ENCODE measurements at regions not wholly inside any gene's neighbourhood (a gene's known extent, or its start where the extent isn't known, plus 50 kb on each side); places are given as distances from the start of the nearest gene placed in this dataset.

DNA sequence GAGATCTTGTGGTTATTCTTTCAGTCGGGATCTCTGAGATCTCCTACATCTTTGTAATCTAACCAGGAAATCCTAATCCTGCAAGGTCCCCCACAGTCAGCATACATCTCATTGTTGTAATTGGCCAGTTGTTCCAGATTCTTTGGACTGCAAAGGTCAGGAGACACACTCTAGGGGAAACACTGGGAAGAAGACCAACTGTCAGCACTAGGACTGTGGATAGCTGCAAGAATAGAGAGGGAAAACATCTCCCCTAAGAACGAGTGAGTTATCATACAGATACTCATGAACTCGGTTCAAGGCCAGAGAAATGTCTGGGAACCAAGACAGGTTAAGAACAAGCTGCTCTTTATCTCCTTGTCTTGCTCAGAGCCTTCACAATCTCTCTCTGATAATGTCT, 217.9 kb upstream of the TMPO start:
- no peak overlapping the region for H3K27ac ChIP-seq (ENCODE audit: low read depth, low read length)

GRCh38 chr12:98308141-98308540, 207.2 kb upstream of the TMPO start:
- Histone ChIP-seq H3K4me1 (ENCODE audit: control insufficient read depth, insufficient read depth, low read length) (0 out of 2 replicates have a peak, but pooled peaks cover 6% of the 10 kb centered on the region), H3K36me3 (ENCODE audit: control insufficient read depth, insufficient read depth, low read length) (no peaks in the 10 kb centered on the region; the same call in 1 of the 2 replicates), H3K9ac (ENCODE audit: low read depth, low read length) (no peak overlapping the region), H3K27ac (ENCODE audit: low read depth, low read length) (no peak overlapping the region), H3K4me3 (ENCODE audit: low read depth, low read length) (no peak overlapping the region), H3K27me3 (ENCODE audit: control insufficient read depth, insufficient read depth, low read length) (no peaks in the 10 kb centered on the region), H3K9me3 (ENCODE audit: control insufficient read depth, insufficient read depth, low read length) (no peaks in the 10 kb centered on the region)

More for the DNA sequence above, 217.9 kb upstream of the TMPO start:
- no peaks in the 10 kb centered on the region for H3K27me3 ChIP-seq (ENCODE audit: control insufficient read depth, insufficient read depth, low read length)
- H3K9ac ChIP-seq (ENCODE audit: low read depth, low read length), result no peak overlapping the region
- H3K36me3 ChIP-seq (ENCODE audit: control insufficient read depth, insufficient read depth, low read length), result no peaks in the 10 kb centered on the region
- no peak overlapping the region for H3K4me3 ChIP-seq (ENCODE audit: low read depth, low read length)
- H3K9me3 ChIP-seq (ENCODE audit: control insufficient read depth, insufficient read depth, low read length), result no peaks in the 10 kb centered on the region
- H3K4me1 ChIP-seq (ENCODE audit: control insufficient read depth, insufficient read depth, low read length), result peaks cover 7% of the 10 kb centered on the region; the same call in 1 of the 2 replicates

DNA sequence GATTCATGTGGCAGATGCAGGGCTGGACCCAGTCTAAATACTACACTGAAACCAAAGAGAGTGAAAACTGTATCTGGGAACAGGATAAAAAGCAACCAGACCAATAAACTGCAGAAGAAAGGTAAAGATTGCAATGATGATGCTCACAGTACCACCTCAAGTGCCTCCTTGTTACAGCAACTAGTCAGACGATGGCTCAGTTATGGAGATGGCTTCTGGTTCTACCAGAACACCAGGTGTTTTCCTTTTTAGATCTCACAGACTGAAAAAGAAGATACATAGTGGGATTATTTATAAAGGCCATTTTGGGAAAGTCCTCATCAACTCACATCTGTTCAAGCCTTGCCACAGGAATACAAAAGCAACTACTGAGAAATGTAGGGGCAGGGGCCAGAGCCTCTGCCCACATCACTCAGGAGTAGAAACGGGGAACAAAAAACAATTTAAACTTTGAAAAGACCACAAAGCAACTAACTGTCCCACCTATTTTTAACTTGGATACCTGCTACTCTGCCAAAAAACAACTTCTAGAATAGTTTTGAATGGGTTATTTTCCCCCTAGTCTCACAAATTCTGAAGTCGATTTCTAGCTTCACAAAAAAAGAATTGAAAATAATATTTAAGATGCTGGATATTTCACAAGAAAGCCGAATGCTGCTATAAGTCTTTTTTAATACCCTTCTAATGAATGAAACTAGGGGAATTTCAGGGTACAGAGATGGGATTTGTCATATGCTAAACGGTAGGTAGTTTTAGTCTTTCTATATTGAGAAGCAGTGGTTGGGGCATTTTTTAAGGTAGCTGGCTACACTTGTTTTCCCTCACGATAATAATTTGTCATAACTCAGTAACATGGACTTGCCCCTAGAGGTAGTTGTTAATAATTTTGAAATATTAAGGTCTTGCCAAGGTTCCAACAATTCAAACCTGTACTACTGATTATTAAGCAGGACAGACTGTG, 197.2 kb upstream of the TMPO start:
- H3K4me1 ChIP-seq (ENCODE audit: control insufficient read depth, insufficient read depth, low read length), result no peaks in the 10 kb centered on the region
- no peak overlapping the region for H3K4me3 ChIP-seq (ENCODE audit: low read depth, low read length)
- no peak overlapping the region for H3K9ac ChIP-seq (ENCODE audit: low read depth, low read length)
- H3K27ac ChIP-seq (ENCODE audit: low read depth, low read length), result no peak overlapping the region
- no peaks in the 10 kb centered on the region for H3K9me3 ChIP-seq (ENCODE audit: control insufficient read depth, insufficient read depth, low read length)
- no peaks in the 10 kb centered on the region for H3K36me3 ChIP-seq (ENCODE audit: control insufficient read depth, insufficient read depth, low read length)
- no peaks in the 10 kb centered on the region for H3K27me3 ChIP-seq (ENCODE audit: control insufficient read depth, insufficient read depth, low read length)

DNA sequence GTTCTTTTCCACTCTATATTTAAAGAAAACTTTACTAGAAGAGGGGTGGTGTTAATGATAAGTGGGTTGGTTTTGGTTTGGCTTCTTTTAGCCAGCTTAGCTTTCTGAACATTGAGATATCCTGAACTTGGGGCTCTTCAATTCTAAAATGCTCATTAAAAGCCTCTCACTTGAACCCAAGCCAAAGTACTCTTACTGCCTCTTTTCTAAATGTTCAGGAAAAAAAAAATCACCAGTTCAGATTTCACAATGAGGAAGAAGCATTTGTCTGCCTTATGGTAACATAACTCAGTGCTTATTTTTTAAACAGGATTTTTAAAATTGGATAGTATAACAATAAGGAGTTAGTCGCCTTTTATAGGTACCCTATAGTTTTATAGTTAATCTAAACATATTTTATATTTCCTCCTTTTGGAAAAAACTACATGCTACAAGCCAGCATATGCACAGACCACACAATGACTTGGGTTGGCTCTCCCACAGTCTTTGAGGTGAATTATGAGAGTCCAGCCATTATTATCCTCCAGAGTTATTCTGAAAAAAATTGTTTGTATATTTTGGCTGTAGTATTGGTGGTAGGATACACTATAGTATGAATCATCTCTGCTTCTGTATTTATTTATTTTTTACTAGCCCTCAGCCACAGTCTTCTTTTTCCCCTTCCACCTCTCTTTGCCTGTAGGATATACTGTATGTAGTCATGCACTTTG, 195.5 kb upstream of the TMPO start:
- Histone ChIP-seq H3K27me3 (ENCODE audit: control insufficient read depth, insufficient read depth, low read length) (no peaks in the 10 kb centered on the region), H3K36me3 (ENCODE audit: control insufficient read depth, insufficient read depth, low read length) (no peaks in the 10 kb centered on the region)

GRCh38 chr12:98325003-98325402, 190.4 kb upstream of the TMPO start:
- Histone ChIP-seq H3K4me3 (ENCODE audit: low read depth, low read length) (no peak overlapping the region), H3K9ac (ENCODE audit: low read depth, low read length) (no peak overlapping the region), H3K27me3 (ENCODE audit: control insufficient read depth, insufficient read depth, low read length) (no peaks in the 10 kb centered on the region), H3K36me3 (ENCODE audit: control insufficient read depth, insufficient read depth, low read length) (no peaks in the 10 kb centered on the region), H3K4me1 (ENCODE audit: control insufficient read depth, insufficient read depth, low read length) (no peaks in the 10 kb centered on the region), H3K9me3 (ENCODE audit: control insufficient read depth, insufficient read depth, low read length) (no peaks in the 10 kb centered on the region), H3K27ac (ENCODE audit: low read depth, low read length) (no peak overlapping the region)

More for the DNA sequence above, 195.5 kb upstream of the TMPO start:
- H3K4me3 ChIP-seq (ENCODE audit: low read depth, low read length), result no peak overlapping the region
- no peak overlapping the region for H3K9ac ChIP-seq (ENCODE audit: low read depth, low read length)
- H3K4me1 ChIP-seq (ENCODE audit: control insufficient read depth, insufficient read depth, low read length), result no peaks in the 10 kb centered on the region
- no peak overlapping the region for H3K27ac ChIP-seq (ENCODE audit: low read depth, low read length)
- no peaks in the 10 kb centered on the region for H3K9me3 ChIP-seq (ENCODE audit: control insufficient read depth, insufficient read depth, low read length)

DNA sequence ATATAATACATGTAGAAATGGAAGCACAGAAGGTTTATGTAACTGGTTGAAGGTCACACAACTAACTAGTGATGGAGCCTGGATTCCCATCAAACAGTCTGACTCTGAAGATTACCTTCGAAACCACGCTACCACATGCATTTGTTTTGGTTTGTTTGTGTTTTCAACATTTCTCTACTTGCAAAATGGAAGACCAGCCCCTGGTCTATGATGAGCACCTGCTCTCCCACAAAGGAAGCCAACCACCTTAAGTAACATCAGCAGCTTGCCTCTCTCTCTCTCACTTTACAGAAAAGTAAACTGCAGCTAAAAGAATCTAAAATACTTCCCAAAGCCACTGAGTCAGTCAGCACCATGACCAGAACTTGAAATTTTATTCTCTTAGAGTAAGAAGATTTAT, 186.9 kb upstream of the TMPO start:
- Histone ChIP-seq H3K4me3 (ENCODE audit: low read depth, low read length) (no peak overlapping the region), H3K9me3 (ENCODE audit: control insufficient read depth, insufficient read depth, low read length) (no peaks in the 10 kb centered on the region), H3K27ac (ENCODE audit: low read depth, low read length) (no peak overlapping the region), H3K36me3 (ENCODE audit: control insufficient read depth, insufficient read depth, low read length) (no peaks in the 10 kb centered on the region), H3K4me1 (ENCODE audit: control insufficient read depth, insufficient read depth, low read length) (no peaks in the 10 kb centered on the region), H3K27me3 (ENCODE audit: control insufficient read depth, insufficient read depth, low read length) (no peaks in the 10 kb centered on the region), H3K9ac (ENCODE audit: low read depth, low read length) (no peak overlapping the region)

DNA sequence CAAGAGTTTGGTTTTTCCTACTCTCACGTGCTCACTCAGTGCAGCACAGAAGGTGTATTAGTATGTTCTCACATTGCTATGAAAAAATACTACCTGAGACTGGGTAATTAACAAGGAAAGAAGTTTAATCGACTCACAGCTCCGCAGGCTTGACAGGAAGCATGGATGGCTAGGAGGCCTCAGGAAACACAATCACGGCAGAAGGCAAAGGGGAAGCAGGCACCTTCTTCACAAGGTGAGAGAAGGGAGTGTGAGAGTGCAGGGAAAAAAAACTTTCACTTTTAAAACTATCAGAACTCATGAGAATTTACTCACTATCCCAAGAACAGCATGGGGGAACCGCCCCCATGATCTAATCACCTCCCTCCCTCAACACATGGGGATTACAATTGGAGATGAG, 185.8 kb upstream of the TMPO start:
- Histone ChIP-seq H3K9me3 (ENCODE audit: control insufficient read depth, insufficient read depth, low read length) (no peaks in the 10 kb centered on the region), H3K4me3 (ENCODE audit: low read depth, low read length) (no peak overlapping the region)

GRCh38 chr12:98332642-98333041, 182.7 kb upstream of the TMPO start:
- no peaks in the 10 kb centered on the region for H3K36me3 ChIP-seq (ENCODE audit: control insufficient read depth, insufficient read depth, low read length)
- no peak overlapping the region for H3K27ac ChIP-seq (ENCODE audit: low read depth, low read length)
- H3K4me1 ChIP-seq (ENCODE audit: control insufficient read depth, insufficient read depth, low read length), result no peaks in the 10 kb centered on the region
- no peak overlapping the region for H3K9ac ChIP-seq (ENCODE audit: low read depth, low read length)
- no peak overlapping the region for H3K4me3 ChIP-seq (ENCODE audit: low read depth, low read length)
- no peaks in the 10 kb centered on the region for H3K9me3 ChIP-seq (ENCODE audit: control insufficient read depth, insufficient read depth, low read length)
- no peaks in the 10 kb centered on the region for H3K27me3 ChIP-seq (ENCODE audit: control insufficient read depth, insufficient read depth, low read length)

More for the DNA sequence above, 185.8 kb upstream of the TMPO start:
- no peak overlapping the region for H3K27ac ChIP-seq (ENCODE audit: low read depth, low read length)
- no peak overlapping the region for H3K9ac ChIP-seq (ENCODE audit: low read depth, low read length)
- H3K27me3 ChIP-seq (ENCODE audit: control insufficient read depth, insufficient read depth, low read length), result no peaks in the 10 kb centered on the region
- no peaks in the 10 kb centered on the region for H3K4me1 ChIP-seq (ENCODE audit: control insufficient read depth, insufficient read depth, low read length)
- H3K36me3 ChIP-seq (ENCODE audit: control insufficient read depth, insufficient read depth, low read length), result no peaks in the 10 kb centered on the region

DNA sequence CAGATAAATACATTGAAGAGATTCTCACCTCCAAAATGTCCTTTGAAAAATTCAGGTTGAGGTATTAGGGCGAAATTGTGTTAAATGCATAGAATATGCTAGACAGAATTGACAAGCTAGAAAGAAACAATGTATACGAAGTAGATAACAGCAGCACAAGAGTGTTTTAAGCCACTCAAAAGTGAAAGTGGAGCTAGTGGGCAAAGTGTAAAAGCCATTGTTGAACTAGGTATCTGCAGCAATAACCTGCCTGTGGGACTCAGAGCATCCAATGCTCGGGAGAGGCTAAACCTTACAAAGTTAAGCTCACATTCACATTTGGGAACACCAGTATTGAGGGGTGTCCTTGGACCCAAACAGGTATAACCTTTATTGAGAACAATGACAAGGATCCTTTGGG, 180.6 kb upstream of the TMPO start:
- H3K27ac ChIP-seq (ENCODE audit: low read depth, low read length), result no peak overlapping the region
- H3K9ac ChIP-seq (ENCODE audit: low read depth, low read length), result no peak overlapping the region
- H3K27me3 ChIP-seq (ENCODE audit: control insufficient read depth, insufficient read depth, low read length), result no peaks in the 10 kb centered on the region
- no peaks in the 10 kb centered on the region for H3K9me3 ChIP-seq (ENCODE audit: control insufficient read depth, insufficient read depth, low read length)
- no peaks in the 10 kb centered on the region for H3K4me1 ChIP-seq (ENCODE audit: control insufficient read depth, insufficient read depth, low read length)
- H3K36me3 ChIP-seq (ENCODE audit: control insufficient read depth, insufficient read depth, low read length), result no peaks in the 10 kb centered on the region
- H3K4me3 ChIP-seq (ENCODE audit: low read depth, low read length), result no peak overlapping the region

DNA sequence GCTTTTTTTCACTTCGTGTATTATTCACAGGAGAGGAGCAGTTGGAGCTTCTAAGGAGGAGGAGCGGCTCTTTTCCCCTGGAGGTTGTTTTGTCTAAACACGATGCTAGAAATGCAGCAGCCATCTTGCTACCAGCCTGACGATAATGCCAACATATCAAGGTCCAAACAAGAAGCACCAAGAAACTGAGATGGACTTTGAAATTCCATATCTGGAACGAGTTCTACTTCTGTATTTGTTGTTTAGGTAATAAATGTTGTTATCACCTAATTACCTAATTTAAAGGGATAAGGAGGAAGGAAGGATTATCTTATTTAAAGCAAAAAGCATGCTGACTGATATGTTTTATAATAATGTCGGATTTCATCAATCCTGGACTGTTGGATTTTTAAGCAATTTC, 174.4 kb upstream of the TMPO start:
- Histone ChIP-seq H3K36me3 (ENCODE audit: control insufficient read depth, insufficient read depth, low read length) (no peaks in the 10 kb centered on the region), H3K27me3 (ENCODE audit: control insufficient read depth, insufficient read depth, low read length) (no peaks in the 10 kb centered on the region), H3K4me1 (ENCODE audit: control insufficient read depth, insufficient read depth, low read length) (peaks cover 17% of the 10 kb centered on the region), H3K9ac (ENCODE audit: low read depth, low read length) (no peak overlapping the region), H3K9me3 (ENCODE audit: control insufficient read depth, insufficient read depth, low read length) (no peaks in the 10 kb centered on the region), H3K4me3 (ENCODE audit: low read depth, low read length) (no peak overlapping the region), H3K27ac (ENCODE audit: low read depth, low read length) (no peak overlapping the region)

- Histone ChIP-seq H3K27me3 (ENCODE audit: control insufficient read depth, insufficient read depth, low read length) (no peaks in the 10 kb centered on the region), H3K9ac (ENCODE audit: low read depth, low read length) (no peak overlapping the region), H3K4me3 (ENCODE audit: low read depth, low read length) (no peak overlapping the region), H3K4me1 (ENCODE audit: control insufficient read depth, insufficient read depth, low read length) (peaks cover 17% of the 10 kb centered on the region), H3K9me3 (ENCODE audit: control insufficient read depth, insufficient read depth, low read length) (no peaks in the 10 kb centered on the region), H3K36me3 (ENCODE audit: control insufficient read depth, insufficient read depth, low read length) (no peaks in the 10 kb centered on the region), H3K27ac (ENCODE audit: low read depth, low read length) (no peak overlapping the region)
Observed at GRCh38 chr12:98341732-98342131, 173.7 kb upstream of the TMPO start.

All from HUES48 (cell line).